Activated CD4-positive, alpha-beta T cell treated with anti-CD3 and anti-CD28 coated beads for 36 hours (primary cell): ENCODE measurements at regions not wholly inside any gene's neighbourhood (a gene's known extent, or its start where the extent isn't known, plus 50 kb on each side); places are given as distances from the start of the nearest gene placed in this dataset.

Experiments used
- ATAC-seq: fragments of 200-7000 bp; cut with Tn5 transposase; one replicate; pipeline ENCODE4 v1.10.0; 2021; ENCODE audit warnings: mild to moderate bottlenecking, moderate library complexity
- CTCF ChIA-PET: fragments of 350-600 bp; sonication (Branson Sonifier 250); formaldehyde crosslinking; loops from one replicate; lab custom pipeline; 2021; ENCODE audit warnings: antibody characterized with exemption; lab: Charles Lee
- POLR2A ChIA-PET: fragments of 350-600 bp; sonication (Branson Sonifier 250); formaldehyde crosslinking; loops from one replicate; lab custom pipeline; 2021; ENCODE audit warnings: antibody characterized with exemption, inconsistent platforms; lab: Charles Lee
- DNase-seq: peaks from one replicate; pipeline ENCODE4 v3.0.0-alpha.2; 2020
- H3K27ac Mint-ChIP-seq: one replicate; pipeline ENCODE4 v1.8.0; 2021; ENCODE audit warnings: mixed read lengths
- H3K27me3 Mint-ChIP-seq: one replicate; pipeline ENCODE4 v1.8.0; 2021; ENCODE audit warnings: mixed read lengths
- H3K36me3 Mint-ChIP-seq: one replicate; pipeline ENCODE4 v1.8.0; 2021; ENCODE audit warnings: low read depth, mixed read lengths
- H3K4me1 Mint-ChIP-seq: one replicate; pipeline ENCODE4 v1.8.0; 2021; ENCODE audit warnings: mixed read lengths
- H3K4me3 Mint-ChIP-seq: one replicate; pipeline ENCODE4 v1.8.0; 2021; ENCODE audit warnings: mild to moderate bottlenecking, moderate library complexity, mixed read lengths
- H3K9me3 Mint-ChIP-seq: one replicate; pipeline ENCODE4 v1.8.0; 2021; ENCODE audit warnings: low read depth, mixed read lengths
- intact Hi-C, 2 experiments: fragments of 100-400 bp; cut with DNase I in 1 of 2; cut with micrococcal nuclease in 1 of 2; formaldehyde crosslinking; loops; one replicate each; pipeline versions ENCODE4 v1.14.2 to v1.15.1; 2022 to 2024; cut with DNase I, micrococcal nuclease

DNA sequence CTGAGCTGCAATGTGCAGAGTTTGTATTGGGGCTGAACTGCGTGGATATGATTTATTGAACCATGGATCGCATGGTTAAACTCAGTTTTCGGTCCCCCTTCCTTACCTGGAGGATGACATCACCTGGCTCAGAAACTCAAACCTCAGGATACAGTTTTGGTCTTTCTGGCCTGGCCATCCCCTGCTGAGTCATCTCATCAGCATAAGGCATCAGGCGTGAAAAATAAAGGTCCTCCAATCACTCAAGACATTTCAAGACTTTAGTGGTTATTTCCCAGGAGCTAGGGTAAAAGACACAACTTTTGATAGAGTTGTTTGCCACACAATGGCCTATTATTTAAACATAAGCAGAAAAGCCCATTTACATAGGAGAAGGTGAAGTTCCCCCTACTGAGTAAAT is 631.1 kb upstream of the TMEM132C start:
- DNase-seq, result no peak
- intact Hi-C loops, result no loop called here
- POLR2A ChIA-PET, result no interaction called here
- CTCF ChIA-PET, result no interaction called here
- H3K9me3 Mint-ChIP-seq, result no peaks in the 10 kb centered on the region
- ATAC-seq, result no peak
- no peak overlapping the region for H3K27ac Mint-ChIP-seq
- H3K27me3 Mint-ChIP-seq, result no peaks in the 10 kb centered on the region
- H3K36me3 Mint-ChIP-seq, result no peaks in the 10 kb centered on the region
- H3K4me3 Mint-ChIP-seq, result no peak overlapping the region
- no peaks in the 10 kb centered on the region for H3K4me1 Mint-ChIP-seq

DNA sequence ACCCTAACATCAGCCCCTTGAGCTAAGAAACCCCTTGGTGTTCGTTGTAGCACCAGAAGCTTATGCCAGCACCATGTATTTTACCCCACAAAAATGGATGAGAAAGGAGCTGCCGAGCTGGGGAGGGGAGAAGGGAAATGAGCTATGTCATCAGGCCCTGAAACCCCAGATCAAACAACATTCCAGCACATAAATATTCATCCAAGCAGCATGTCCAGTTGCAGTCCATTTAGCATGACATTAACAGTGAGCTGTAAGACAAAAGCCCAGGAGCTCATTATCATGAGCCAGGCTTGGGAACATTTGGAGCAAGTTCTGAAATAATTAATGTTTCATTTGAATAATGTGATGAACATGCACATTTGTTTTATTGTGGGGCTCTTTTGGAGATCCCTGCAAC is 630.1 kb upstream of the TMEM132C start:
- Mint-ChIP-seq H3K36me3 (no peaks in the 10 kb centered on the region), H3K4me1 (no peaks in the 10 kb centered on the region), H3K27me3 (no peaks in the 10 kb centered on the region), H3K27ac (no peak overlapping the region), H3K9me3 (no peaks in the 10 kb centered on the region), H3K4me3 (no peak overlapping the region)
- no peak for ATAC-seq
- intact Hi-C loops, result no loop called here
- ChIA-PET POLR2A (no interaction called here), CTCF (interaction anchor here (0.9 kb wide), 1 partner anchor 14 kb away, joined by 3 read pairs; no protein-coding TSS in a partner anchor)
- DNase-seq, result no peak

DNA sequence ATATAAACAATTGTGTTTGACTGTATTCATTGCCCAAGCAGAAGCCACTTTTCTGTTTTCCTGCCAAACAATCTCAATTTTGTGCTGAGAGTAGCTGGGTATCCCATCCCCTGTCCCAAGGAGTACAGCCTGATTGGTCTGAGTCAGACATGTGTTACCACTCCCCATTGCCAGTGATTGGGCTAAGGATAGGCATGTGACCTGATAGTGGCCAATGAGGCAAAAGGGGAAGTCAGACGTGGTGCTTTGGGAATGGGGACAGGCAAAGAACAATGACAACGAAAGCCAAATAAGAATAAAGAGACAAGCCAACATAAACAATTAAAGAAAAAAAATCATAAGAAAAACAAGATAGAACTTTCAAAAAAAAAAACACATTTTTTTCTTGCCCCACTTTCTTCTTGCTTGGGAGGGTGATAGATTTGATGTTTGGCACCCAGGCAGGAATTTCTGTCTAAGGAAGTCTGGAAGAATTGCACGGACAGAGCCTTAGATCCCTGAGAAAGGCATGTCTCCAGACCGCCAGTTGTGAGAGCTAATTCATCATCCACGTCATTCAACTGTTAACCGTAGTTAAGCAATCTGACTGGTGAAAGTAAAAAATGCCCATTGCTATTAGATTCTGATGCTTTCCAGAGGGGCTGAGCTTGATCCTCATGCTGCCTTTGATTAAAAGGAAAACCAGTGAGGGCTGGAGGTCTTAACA is 626.6 kb upstream of the TMEM132C start:
- Mint-ChIP-seq H3K4me1 (no peaks in the 10 kb centered on the region), H3K4me3 (no peak overlapping the region), H3K27ac (no peak overlapping the region), H3K9me3 (no peaks in the 10 kb centered on the region), H3K36me3 (no peaks in the 10 kb centered on the region), H3K27me3 (no peaks in the 10 kb centered on the region)
- no peak for ATAC-seq
- CTCF ChIA-PET, result no interaction called here
- POLR2A ChIA-PET, result no interaction called here
- DNase-seq, result no peak
- intact Hi-C loops, result no loop called here

DNA sequence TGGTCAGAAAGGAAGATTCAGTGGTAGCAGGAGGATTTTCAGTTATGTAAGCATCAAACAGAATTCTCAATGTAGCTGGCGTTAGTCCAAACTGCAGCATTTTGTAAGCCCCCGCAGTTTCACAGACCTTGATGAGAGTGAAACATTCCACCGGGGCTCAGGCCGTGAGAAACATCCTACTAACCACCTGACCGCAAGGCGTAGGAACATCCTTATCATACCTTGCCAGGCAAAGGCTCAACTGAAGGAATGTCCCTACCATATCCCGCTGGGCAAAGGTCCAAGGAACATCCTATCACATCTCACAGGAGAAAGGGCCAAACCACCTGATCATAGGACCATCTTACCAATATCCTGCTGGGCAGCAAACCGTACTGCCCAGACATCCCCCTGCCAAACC is 624.8 kb upstream of the TMEM132C start:
- Mint-ChIP-seq H3K27me3 (no peaks in the 10 kb centered on the region), H3K4me1 (no peaks in the 10 kb centered on the region), H3K27ac (no peak overlapping the region), H3K9me3 (peaks cover 4% of the 10 kb centered on the region), H3K4me3 (no peak overlapping the region), H3K36me3 (no peaks in the 10 kb centered on the region)
- intact Hi-C loops, result no loop called here
- ATAC-seq (no peak), DNase-seq (no peak)
- POLR2A ChIA-PET, result no interaction called here
- CTCF ChIA-PET, result no interaction called here

DNA sequence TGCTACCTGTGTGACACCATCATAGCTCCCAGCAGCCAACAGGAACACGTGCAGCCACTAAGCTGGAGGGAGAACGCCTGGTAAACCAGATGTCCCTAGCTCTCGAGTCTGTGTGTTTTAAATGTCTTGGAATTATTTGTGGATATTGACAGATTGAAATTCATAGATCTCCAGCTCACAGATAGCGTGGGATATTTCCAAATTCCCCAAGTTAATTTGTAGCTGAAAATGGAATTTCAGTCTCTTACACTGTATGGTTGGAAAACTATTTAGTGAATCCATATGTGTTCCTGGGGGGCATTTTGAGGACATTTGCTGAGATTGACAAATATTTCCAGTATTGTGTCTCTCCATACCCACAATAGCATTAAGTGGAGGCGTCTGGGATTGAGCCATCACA is 618.6 kb upstream of the TMEM132C start:
- no peaks in the 10 kb centered on the region for H3K4me1 Mint-ChIP-seq
- no peak overlapping the region for H3K4me3 Mint-ChIP-seq
- H3K27me3 Mint-ChIP-seq, result no peaks in the 10 kb centered on the region
- POLR2A ChIA-PET, result no interaction called here
- ATAC-seq, result no peak
- H3K9me3 Mint-ChIP-seq, result peaks cover 9% of the 10 kb centered on the region
- CTCF ChIA-PET, result no interaction called here
- intact Hi-C loops, result no loop called here
- no peak for DNase-seq
- H3K27ac Mint-ChIP-seq, result no peak overlapping the region
- no peaks in the 10 kb centered on the region for H3K36me3 Mint-ChIP-seq

DNA sequence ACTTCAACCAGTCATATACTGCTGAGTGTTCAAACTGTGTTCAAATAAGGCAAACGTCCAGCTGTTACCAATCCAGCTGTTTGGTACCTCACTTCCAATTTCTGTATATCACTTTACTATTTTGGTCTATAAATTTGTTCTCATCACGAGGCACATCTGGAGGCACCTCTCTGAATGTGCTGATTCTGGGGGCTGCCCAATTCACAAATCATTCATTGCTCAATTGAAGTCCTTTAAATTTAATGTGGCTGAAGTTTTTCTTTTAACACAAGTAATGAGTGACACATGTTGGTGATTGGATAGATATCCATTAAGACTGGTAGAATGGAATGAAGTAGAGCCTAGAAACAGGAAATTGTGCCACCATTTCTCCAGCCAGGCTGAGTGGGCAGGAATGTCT is 617.0 kb upstream of the TMEM132C start:
- intact Hi-C loops, result no loop called here
- H3K36me3 Mint-ChIP-seq, result no peaks in the 10 kb centered on the region
- H3K27ac Mint-ChIP-seq, result no peak overlapping the region
- no peaks in the 10 kb centered on the region for H3K27me3 Mint-ChIP-seq
- CTCF ChIA-PET, result no interaction called here
- no peak overlapping the region for H3K4me3 Mint-ChIP-seq
- DNase-seq, result no peak
- H3K4me1 Mint-ChIP-seq, result no peaks in the 10 kb centered on the region
- peaks cover 12% of the 10 kb centered on the region for H3K9me3 Mint-ChIP-seq
- POLR2A ChIA-PET, result no interaction called here
- ATAC-seq, result no peak

DNA sequence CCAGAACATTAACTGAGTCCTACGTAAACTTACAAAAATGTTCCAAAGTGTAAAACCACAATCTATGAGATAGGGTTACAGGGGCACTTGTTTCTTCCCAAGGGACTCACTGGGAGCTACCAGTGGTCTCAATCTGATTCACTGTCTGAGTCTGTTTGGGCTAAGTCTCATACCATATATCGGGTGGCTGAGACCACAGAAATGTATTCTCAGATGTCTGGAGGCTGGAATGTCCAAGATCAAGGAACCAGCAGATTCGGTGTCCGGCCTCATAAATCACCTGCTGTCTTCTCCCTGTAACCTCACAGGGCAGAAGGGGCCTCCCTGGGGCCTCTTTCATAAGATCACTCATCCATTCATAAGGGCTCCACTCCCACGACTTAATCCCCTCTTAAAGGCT is 616.3 kb upstream of the TMEM132C start:
- no peak for ATAC-seq
- CTCF ChIA-PET, result interaction anchor here (1.0 kb wide), 1 partner anchor 13 kb away, joined by 3 read pairs; no protein-coding TSS in a partner anchor
- intact Hi-C loops, result no loop called here
- H3K27ac Mint-ChIP-seq, result no peak overlapping the region
- DNase-seq, result no peak
- H3K4me3 Mint-ChIP-seq, result no peak overlapping the region
- H3K36me3 Mint-ChIP-seq, result no peaks in the 10 kb centered on the region
- no peaks in the 10 kb centered on the region for H3K27me3 Mint-ChIP-seq
- no peaks in the 10 kb centered on the region for H3K4me1 Mint-ChIP-seq
- POLR2A ChIA-PET, result no interaction called here
- peaks cover 10% of the 10 kb centered on the region for H3K9me3 Mint-ChIP-seq

DNA sequence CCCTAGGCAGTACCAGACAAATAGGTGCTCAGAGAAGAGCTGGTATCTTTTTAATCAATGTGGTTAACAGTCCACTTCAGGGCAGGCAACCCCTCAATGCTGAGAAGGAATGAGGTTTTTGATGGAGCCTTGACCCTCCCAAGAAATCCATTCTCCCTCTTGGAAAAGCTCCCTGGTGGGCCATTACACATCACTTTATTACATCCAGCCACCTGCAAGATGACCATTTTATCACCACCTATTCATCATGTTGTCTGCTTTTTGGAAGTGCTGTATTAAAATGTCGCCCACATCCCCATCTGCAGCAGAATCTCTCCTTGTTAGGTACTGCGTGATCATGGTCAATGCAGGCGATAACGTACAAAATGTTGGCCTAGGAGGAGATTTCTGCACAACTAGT is 614.7 kb upstream of the TMEM132C start:
- intact Hi-C loops, result no loop called here
- ATAC-seq, result no peak

DNA sequence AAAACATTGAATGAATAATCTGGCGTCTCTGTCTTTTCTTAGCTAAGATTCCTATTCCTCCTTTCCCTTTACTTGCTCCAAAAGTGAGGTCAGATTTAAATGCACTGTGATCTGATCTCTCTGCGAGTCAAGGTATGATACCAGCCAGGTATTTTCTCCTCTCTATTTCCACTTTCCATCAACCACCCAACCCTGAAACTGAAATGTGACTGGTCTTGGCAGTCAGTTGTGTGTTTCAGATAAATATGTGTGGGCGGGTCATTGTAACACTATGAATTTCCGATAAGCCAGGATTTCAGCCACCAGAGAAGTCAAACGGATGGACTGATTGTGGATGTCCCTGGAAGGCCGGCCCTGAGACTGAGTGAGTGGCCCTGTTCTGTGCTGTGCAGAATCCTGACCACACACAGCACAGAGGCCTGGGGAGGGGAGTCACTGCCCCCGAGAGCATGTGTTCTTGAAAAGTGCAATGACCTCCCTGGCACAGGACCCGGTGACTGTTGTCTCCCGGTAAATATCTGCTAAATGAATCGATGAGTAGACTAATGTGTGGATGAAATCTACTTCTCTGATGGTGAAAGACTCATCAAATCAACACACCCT is 612.5 kb upstream of the TMEM132C start:
- H3K9me3 Mint-ChIP-seq, result peaks cover 5% of the 10 kb centered on the region
- H3K27me3 Mint-ChIP-seq, result no peaks in the 10 kb centered on the region
- no peak overlapping the region for H3K4me3 Mint-ChIP-seq
- no peaks in the 10 kb centered on the region for H3K36me3 Mint-ChIP-seq
- ATAC-seq (no peak), DNase-seq (no peak)
- no peaks in the 10 kb centered on the region for H3K4me1 Mint-ChIP-seq
- POLR2A ChIA-PET, result no interaction called here
- H3K27ac Mint-ChIP-seq, result no peak overlapping the region
- CTCF ChIA-PET, result no interaction called here
- intact Hi-C loops, result no loop called here

More for the DNA sequence above, 614.7 kb upstream of the TMEM132C start:
- no peak overlapping the region for H3K4me3 Mint-ChIP-seq
- ChIA-PET POLR2A (no interaction called here), CTCF (no interaction called here)
- no peaks in the 10 kb centered on the region for H3K36me3 Mint-ChIP-seq
- H3K27me3 Mint-ChIP-seq, result no peaks in the 10 kb centered on the region
- H3K27ac Mint-ChIP-seq, result no peak overlapping the region
- H3K9me3 Mint-ChIP-seq, result peaks cover 7% of the 10 kb centered on the region
- DNase-seq, result no peak
- no peaks in the 10 kb centered on the region for H3K4me1 Mint-ChIP-seq

DNA sequence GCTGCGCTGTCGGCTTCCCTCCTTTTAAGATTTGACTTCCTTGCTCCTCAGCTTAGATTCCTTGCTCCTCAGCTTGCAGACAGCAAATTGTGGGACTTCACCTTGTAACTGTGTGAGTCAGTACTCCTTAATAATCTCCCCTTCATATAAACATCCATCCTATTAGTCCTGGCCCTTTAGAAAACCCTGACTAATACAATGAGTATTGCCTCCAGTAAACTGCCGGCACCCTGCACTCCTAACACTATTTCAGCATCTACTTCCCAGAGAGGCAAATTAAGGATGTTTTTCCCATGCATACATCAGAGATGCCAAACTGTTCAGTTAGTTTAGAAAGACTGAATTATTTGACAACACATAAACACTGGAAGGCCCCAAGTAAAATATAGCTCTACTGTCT is 611.3 kb upstream of the TMEM132C start:
- CTCF ChIA-PET, result no interaction called here

DNA sequence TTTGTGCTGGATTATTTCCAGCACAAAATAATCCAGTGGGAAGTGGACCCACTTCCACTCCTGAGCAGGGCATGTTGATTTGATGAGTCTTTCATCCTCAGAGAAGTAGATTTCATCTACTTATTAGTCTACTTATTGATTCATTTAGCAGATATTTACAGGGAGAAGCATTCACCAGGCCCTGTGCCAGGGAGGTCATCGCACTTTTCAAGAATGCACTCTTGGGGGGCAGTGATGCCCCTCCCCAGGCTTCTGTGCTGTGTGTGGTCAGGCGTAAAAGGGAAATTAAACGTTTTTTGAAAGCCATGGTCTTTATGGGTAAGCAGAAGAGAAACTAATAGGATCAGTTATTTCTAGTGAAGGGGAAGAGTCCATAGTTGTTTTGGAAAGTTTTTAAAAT is 610.7 kb upstream of the TMEM132C start:
- POLR2A ChIA-PET, result no interaction called here
- H3K9me3 Mint-ChIP-seq, result peaks cover 3% of the 10 kb centered on the region
- H3K27me3 Mint-ChIP-seq, result no peaks in the 10 kb centered on the region
- no peak for ATAC-seq
- H3K4me3 Mint-ChIP-seq, result no peak overlapping the region
- no peaks in the 10 kb centered on the region for H3K4me1 Mint-ChIP-seq
- no peak overlapping the region for H3K27ac Mint-ChIP-seq
- no peaks in the 10 kb centered on the region for H3K36me3 Mint-ChIP-seq
- CTCF ChIA-PET, result no interaction called here
- intact Hi-C loops, result no loop called here
- no peak for DNase-seq

More for the DNA sequence above, 611.3 kb upstream of the TMEM132C start:
- no peaks in the 10 kb centered on the region for H3K4me1 Mint-ChIP-seq
- POLR2A ChIA-PET, result no interaction called here
- H3K36me3 Mint-ChIP-seq, result no peaks in the 10 kb centered on the region
- no peaks in the 10 kb centered on the region for H3K27me3 Mint-ChIP-seq
- H3K9me3 Mint-ChIP-seq, result peaks cover 5% of the 10 kb centered on the region
- no peak overlapping the region for H3K4me3 Mint-ChIP-seq
- DNase-seq (no peak), ATAC-seq (no peak)
- H3K27ac Mint-ChIP-seq, result no peak overlapping the region
- intact Hi-C loops, result no loop called here

DNA sequence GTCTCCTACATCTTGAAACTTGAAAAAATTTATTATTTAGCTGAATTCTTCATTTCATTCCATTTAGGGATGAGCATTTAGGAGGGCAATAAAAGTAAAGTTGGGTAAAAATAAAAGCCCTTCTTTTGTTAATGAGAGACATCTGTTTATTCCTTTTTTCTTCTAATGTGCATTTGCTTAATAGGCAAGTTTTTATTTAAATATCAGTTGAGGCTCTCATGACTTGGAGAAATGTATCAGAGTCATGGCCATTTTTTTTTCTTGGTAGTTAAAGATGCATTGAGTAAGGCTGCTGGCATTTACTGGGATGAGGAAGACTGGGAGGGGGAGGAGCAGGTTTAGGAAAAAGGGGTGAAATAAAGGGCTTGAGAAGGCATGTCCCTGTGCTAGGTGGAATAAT is 609.9 kb upstream of the TMEM132C start:
- no peak for ATAC-seq
- no peaks in the 10 kb centered on the region for H3K27me3 Mint-ChIP-seq
- H3K9me3 Mint-ChIP-seq, result peaks cover 3% of the 10 kb centered on the region
- no peak overlapping the region for H3K4me3 Mint-ChIP-seq
- no peaks in the 10 kb centered on the region for H3K36me3 Mint-ChIP-seq
- DNase-seq, result no peak
- no peak overlapping the region for H3K27ac Mint-ChIP-seq
- no peaks in the 10 kb centered on the region for H3K4me1 Mint-ChIP-seq
- ChIA-PET POLR2A (no interaction called here), CTCF (no interaction called here)
- intact Hi-C loops, result no loop called here
